Panc1 (cell line): ENCODE measurements at regions not wholly inside any gene's neighbourhood (a gene's known extent, or its start where the extent isn't known, plus 50 kb on each side); places are given as distances from the start of the nearest gene placed in this dataset.
"Not testable (repeated sequence)": the region's sequence is repeated elsewhere in the genome, so short reads cannot be mapped to it uniquely, and the experiment has no call there.

ENCODE experiments used
- ATAC-seq: fragments of 200-7000 bp; cut with Tn5 transposase; 2 replicates; pipeline ENCODE4 v1.9.1; 2020; ENCODE audit warnings: mild to moderate bottlenecking, moderate library complexity
- BruUV-seq: library from RNA; stranded (reverse); fragments of 400-500 nt; replicated peaks from 2 replicates; lab custom pipeline; 2021; lab: Mats Ljungman, UMichigan
- CTCF ChIA-PET: fragments of 300-600 bp; sonication (Branson Sonifier 250); formaldehyde crosslinking; loops from one replicate; lab custom pipeline; 2022; ENCODE audit warnings: antibody characterized with exemption; lab: Charles Lee
- POLR2A ChIA-PET: fragments of 300-600 bp; sonication (Branson Sonifier 250); formaldehyde crosslinking; loops from one replicate; lab custom pipeline; 2022; ENCODE audit warnings: antibody characterized with exemption; lab: Charles Lee
- DNase-seq: peaks from one replicate; pipeline ENCODE4 v3.0.0-alpha.2; 2010; ENCODE audit warnings: low read depth, low spot score
- H3K27ac ChIP-seq: 2 replicates; pipeline ENCODE4 v1.5.1; 2011; ENCODE audit warnings: mild to moderate bottlenecking, low read length, inconsistent platforms
- H3K27me3 ChIP-seq: fragments of 200-500 bp; sonication (Bioruptor generic); 2 replicates; pipeline ENCODE4 v1.6.0; 2014; ENCODE audit warnings: low read length, inconsistent platforms; ENCODE audit not compliant: control insufficient read depth, insufficient read depth
- H3K36me3 ChIP-seq: fragments of 200-500 bp; sonication (Bioruptor generic); 2 replicates; pipeline ENCODE4 v1.5.1; 2014; ENCODE audit warnings: inconsistent platforms, mild to moderate bottlenecking, low read length, moderate library complexity; ENCODE audit not compliant: control insufficient read depth, insufficient read depth
- H3K4me1 ChIP-seq: 2 replicates; pipeline ENCODE4 v1.5.1; 2011; ENCODE audit warnings: inconsistent platforms, mild to moderate bottlenecking, low read length, moderate library complexity; ENCODE audit not compliant: control insufficient read depth, insufficient read depth
- H3K4me3 ChIP-seq, 2 experiments: 2 replicates each; pipeline ENCODE4 v1.5.1; 2011 to 2012; ENCODE audit warnings: low read depth in 2 of 2, low read length in 2 of 2, mild to moderate bottlenecking in 2 of 2, inconsistent platforms in 1 of 2, moderate library complexity in 1 of 2
- H3K9me3 ChIP-seq: fragments of 200-500 bp; sonication (Bioruptor generic); 2 replicates; pipeline ENCODE4 v1.5.1; 2014; ENCODE audit warnings: low read depth, mild to moderate bottlenecking, inconsistent platforms, low read length, moderate library complexity; ENCODE audit not compliant: control insufficient read depth, insufficient read depth
- POLR2AphosphoS5 ChIP-seq: IDR thresholded peaks from 2 replicates; pipeline ENCODE4 v1.6.1; 2012; ENCODE audit warnings: mild to moderate bottlenecking, low read depth, low read length, moderate library complexity
- REST ChIP-seq, 2 experiments: IDR thresholded peaks; 2 replicates each; pipeline ENCODE4 v1.6.1; 2011 to 2012; ENCODE audit warnings: low read depth in 2 of 2, control low read depth in 1 of 2, low read length in 1 of 2, mild to moderate bottlenecking in 1 of 2, moderate library complexity in 1 of 2; ENCODE audit not compliant: insufficient read depth in 1 of 2
- SIN3A ChIP-seq: IDR thresholded peaks from 2 replicates; pipeline ENCODE4 v1.6.1; 2012; ENCODE audit warnings: low read depth, mild to moderate bottlenecking, low read length, moderate library complexity, borderline replicate concordance; ENCODE audit not compliant: insufficient read depth
- TCF7L2 ChIP-seq: IDR thresholded peaks from 2 replicates; pipeline ENCODE4 v1.6.1; 2011; ENCODE audit warnings: mild to moderate bottlenecking, low read depth, low read length, inconsistent platforms
- in situ Hi-C: cut with HindIII; loops from 2 replicates; pipeline ENCODE4 v1.10.0; 2016; ENCODE audit warnings: low sequenced_read_pairs, low pct_unique_long_range_greater_than_20kb
- intact Hi-C: fragments of 100-400 bp; cut with micrococcal nuclease; formaldehyde crosslinking; loops from one replicate; pipeline ENCODE4 v1.10.0; 2022; ENCODE audit not compliant: unreplicated experiment
- TF ChIP-seq, protein P1 (sequence below): fragments of 450-650 bp; IDR thresholded peaks from 2 replicates; pipeline ENCODE4 v1.5.1; 2017; ENCODE audit warnings: mild to moderate bottlenecking

DNA sequence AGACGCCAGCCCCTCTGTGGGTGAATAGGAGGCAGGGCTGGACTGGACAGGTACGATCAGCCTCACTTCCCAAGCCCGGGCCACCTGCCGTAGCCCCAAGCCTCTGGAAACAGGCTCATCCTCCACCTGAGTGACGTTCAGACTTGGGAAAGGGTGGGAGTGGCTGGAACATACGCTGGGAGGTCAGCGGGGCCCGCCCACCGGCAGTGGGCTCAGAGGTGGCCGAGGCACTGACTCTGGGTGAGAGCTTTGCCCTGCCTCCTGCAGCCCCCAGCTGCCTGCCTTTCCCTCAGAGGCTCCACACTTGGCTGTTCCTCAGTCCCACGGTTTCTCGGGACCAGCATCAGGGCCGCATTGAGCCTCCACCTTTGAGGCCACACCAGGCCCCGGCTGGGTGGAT lies 123.8 kb upstream of the FOXD4L5 start:
- H3K36me3 ChIP-seq, H3K9me3 ChIP-seq, H3K27ac ChIP-seq, DNase-seq, H3K27me3 ChIP-seq, POLR2A ChIA-PET, ATAC-seq, BruUV-seq, H3K4me3 ChIP-seq, H3K4me1 ChIP-seq, in situ Hi-C loops, CTCF ChIA-PET, intact Hi-C loops: not testable (repeated sequence)

DNA sequence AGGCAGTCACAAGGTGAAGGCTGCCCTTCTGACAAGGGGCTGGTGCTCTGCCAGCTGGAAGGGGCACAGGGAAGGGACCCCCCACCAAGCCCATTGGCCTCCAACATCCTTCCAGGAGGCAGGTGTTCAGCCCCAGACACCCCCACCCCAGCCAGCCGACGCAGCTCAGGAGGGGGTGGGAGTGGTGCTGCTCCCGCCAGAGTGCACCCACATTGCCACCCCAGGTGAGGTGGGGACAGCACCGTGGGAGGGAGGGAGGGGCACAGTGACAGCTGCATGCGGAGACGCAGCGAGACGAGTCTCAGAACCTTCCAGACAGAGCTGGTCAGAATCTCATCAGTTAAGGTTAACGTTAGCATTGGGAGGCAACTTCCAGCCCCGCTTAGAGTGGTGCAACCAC lies 121.6 kb upstream of the FOXD4L5 start:
- POLR2A ChIA-PET, result not testable (repeated sequence)

DNA sequence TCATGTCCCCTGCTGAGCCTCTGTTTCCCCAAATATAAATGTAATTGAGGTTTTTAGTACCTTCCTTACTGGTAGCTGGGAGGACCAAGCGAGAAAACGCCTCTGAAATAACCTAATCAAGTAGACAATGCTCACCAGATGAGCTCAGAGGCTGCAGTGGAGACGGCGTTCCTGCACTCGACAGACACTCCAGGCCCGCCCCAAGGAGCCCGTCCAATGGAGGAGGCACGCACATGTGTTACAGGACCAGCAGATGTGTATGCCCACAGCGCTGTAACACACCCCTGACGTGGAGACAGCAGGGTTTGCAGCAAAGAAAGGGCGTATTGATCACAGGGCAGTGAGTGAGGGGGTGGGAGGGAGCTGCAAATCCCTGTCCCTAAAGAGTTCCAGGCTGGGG lies 120.8 kb upstream of the FOXD4L5 start:
- H3K27me3 ChIP-seq, ATAC-seq, H3K4me3 ChIP-seq, POLR2A ChIA-PET, in situ Hi-C loops, H3K9me3 ChIP-seq, CTCF ChIA-PET, DNase-seq, H3K36me3 ChIP-seq, BruUV-seq, intact Hi-C loops, H3K4me1 ChIP-seq, H3K27ac ChIP-seq: not testable (repeated sequence)

More for the DNA sequence above, 121.6 kb upstream of the FOXD4L5 start:
- intact Hi-C loops, H3K4me1 ChIP-seq, ATAC-seq, H3K9me3 ChIP-seq, H3K27ac ChIP-seq, DNase-seq, H3K27me3 ChIP-seq, H3K36me3 ChIP-seq, BruUV-seq, H3K4me3 ChIP-seq, CTCF ChIA-PET, in situ Hi-C loops: not testable (repeated sequence)

GRCh38 chr9:65405253-65405652 lies 120.2 kb upstream of the FOXD4L5 start:
- BruUV-seq, result no TSS peak
- Histone ChIP-seq H3K4me1 (no peaks in the 10 kb centered on the region), H3K27ac (no peak overlapping the region), H3K36me3 (no peaks in the 10 kb centered on the region), H3K9me3 (no peaks in the 10 kb centered on the region), H3K4me3 (no peak overlapping the region), H3K27me3 (no peaks in the 10 kb centered on the region)
- POLR2A ChIA-PET, result no interaction called here
- in situ Hi-C loops, result no loop called here
- CTCF ChIA-PET, result no interaction called here
- no peak for ATAC-seq
- TF ChIP-seq SIN3A (no peak), TCF7L2 (no peak), POLR2AphosphoS5 (no peak), REST (IDR thresholded peaks at IDR 0.05; ENCODE audit: insufficient read depth in 1 of 2, low read depth in 2 of 2, low read length in 1 of 2) (no peak)
- TF ChIP-seq, protein P1, sequence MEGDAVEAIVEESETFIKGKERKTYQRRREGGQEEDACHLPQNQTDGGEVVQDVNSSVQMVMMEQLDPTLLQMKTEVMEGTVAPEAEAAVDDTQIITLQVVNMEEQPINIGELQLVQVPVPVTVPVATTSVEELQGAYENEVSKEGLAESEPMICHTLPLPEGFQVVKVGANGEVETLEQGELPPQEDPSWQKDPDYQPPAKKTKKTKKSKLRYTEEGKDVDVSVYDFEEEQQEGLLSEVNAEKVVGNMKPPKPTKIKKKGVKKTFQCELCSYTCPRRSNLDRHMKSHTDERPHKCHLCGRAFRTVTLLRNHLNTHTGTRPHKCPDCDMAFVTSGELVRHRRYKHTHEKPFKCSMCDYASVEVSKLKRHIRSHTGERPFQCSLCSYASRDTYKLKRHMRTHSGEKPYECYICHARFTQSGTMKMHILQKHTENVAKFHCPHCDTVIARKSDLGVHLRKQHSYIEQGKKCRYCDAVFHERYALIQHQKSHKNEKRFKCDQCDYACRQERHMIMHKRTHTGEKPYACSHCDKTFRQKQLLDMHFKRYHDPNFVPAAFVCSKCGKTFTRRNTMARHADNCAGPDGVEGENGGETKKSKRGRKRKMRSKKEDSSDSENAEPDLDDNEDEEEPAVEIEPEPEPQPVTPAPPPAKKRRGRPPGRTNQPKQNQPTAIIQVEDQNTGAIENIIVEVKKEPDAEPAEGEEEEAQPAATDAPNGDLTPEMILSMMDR, result no peak
- DNase-seq, result no peak
- intact Hi-C loops, result no loop called here
